ENCODE measurements at regions not wholly inside any gene's neighbourhood (a gene's known extent, or its start where the extent isn't known, plus 50 kb on each side); places are given as distances from the start of the nearest gene placed in this dataset.
A peak's percentile ranks its signal among the peaks of the same experiment; 100 is the strongest.

DNA sequence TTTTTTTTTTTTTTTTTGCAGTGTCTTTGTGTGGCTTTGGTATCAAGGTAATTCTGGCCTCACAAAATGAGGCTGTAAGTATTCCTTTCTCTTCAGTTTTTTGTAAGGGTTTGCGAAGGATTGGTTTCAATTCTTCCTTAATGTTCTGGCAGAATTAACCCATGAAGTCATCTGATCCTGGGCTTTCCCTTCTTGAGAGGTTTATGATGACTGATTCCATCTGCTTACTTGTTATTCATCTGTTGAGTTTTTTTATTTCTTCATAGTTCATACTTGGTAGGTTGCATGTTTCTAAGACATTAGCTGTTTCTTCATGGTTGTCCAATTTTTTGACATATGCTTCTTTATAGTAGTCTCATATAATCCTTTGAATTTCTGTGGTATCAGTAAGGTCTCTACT lies 181.4 kb upstream of the PDE5A start (continued):
- TF ChIP-seq, protein P1, sequence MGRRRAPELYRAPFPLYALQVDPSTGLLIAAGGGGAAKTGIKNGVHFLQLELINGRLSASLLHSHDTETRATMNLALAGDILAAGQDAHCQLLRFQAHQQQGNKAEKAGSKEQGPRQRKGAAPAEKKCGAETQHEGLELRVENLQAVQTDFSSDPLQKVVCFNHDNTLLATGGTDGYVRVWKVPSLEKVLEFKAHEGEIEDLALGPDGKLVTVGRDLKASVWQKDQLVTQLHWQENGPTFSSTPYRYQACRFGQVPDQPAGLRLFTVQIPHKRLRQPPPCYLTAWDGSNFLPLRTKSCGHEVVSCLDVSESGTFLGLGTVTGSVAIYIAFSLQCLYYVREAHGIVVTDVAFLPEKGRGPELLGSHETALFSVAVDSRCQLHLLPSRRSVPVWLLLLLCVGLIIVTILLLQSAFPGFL (CRISPR knock-in tag; IDR thresholded peaks at IDR 0.05): no peak
- TF ChIP-seq ZNF546 (CRISPR knock-in tag; conservative IDR thresholded peaks at IDR 0.05): no peak

DNA sequence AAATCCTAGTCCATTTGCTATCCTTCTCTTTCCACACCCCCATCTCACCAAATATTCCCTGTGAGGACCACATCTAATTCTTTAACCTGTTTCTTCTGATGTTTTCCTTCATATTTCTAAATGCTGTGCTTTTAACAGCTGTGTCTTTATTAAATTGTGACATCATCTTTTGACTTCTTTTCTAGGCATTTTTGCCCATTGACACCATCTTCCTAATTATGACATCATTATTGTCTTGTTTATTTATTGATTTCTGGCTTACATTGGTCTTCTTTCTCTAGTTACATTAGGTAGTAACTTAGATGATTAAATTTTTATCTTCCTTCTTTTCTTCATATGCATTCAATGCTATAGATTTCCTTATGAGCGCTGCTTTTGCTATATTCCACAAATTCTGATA lies 175.8 kb upstream of the PDE5A start:
- H3K9ac ChIP-seq (ENCODE audit: insufficient read depth, low read depth, low read length): no peak overlapping the region
- peak; percentile 96 for TF ChIP-seq ATF7 (IDR thresholded peaks at IDR 0.05)
- no peak for TF ChIP-seq ATF7 (CRISPR knock-in tag; IDR thresholded peaks at IDR 0.05)
- TF ChIP-seq HOXA7 (CRISPR knock-in tag; IDR thresholded peaks at IDR 0.05): no peak
- peak; percentile 74 for TF ChIP-seq CREB1 (IDR thresholded peaks at IDR 0.05)
- TF ChIP-seq CREB1 (CRISPR knock-in tag; IDR thresholded peaks at IDR 0.05): no peak
- H3K27me3 ChIP-seq (ENCODE audit: control insufficient read depth in 1 of 2, insufficient read depth in 2 of 2, low read length in 2 of 2): no peaks in the 10 kb centered on the region
- intact Hi-C loops (cut with micrococcal nuclease; ENCODE audit: unreplicated experiment): no loop called here
- in situ Hi-C loops (cut with HindIII; ENCODE audit: extremely low pct_ligation_motif_present, low pct_unique_long_range_greater_than_20kb): no loop called here
- H2AFZ ChIP-seq (ENCODE audit: low read length): no peak overlapping the region
- H3K4me2 ChIP-seq (ENCODE audit: low read depth, low read length): no peak overlapping the region
- H3K9me3 ChIP-seq (ENCODE audit: low read length): no peaks in the 10 kb centered on the region
- no peak overlapping the region for H3K27ac ChIP-seq (ENCODE audit: extremely low read length, insufficient read depth, low read length)
- ChIA-PET CTCF (ENCODE audit: low intra/inter-chr PET ratio, low total read pairs) (no interaction called here), POLR2A (no interaction called here)
- no peak overlapping the region for H3K4me3 ChIP-seq (replicated peaks in 1 of 3; ENCODE audit: insufficient read depth in 1 of 3, low read depth in 2 of 3, low read length in 3 of 3)
- H3K36me3 ChIP-seq (replicated peaks in 1 of 2; ENCODE audit: control insufficient read depth in 1 of 2, insufficient read depth in 2 of 2, low read length in 2 of 2): no peaks in the 10 kb centered on the region
- DNase-seq (ENCODE audit: low spot score) (no peak), FAIRE-seq (no peak), ATAC-seq (no peak)
- WGBS (ENCODE audit: low lambda C conversion rate): 3% methylated on average over 1 of the region's 1 CpG
- no peaks in the 10 kb centered on the region for H3K79me2 ChIP-seq (ENCODE audit: insufficient read depth, low read length)
- no peaks in the 10 kb centered on the region for H3K4me1 ChIP-seq (ENCODE audit: insufficient read depth, low read length)
- no peaks in the 10 kb centered on the region for H4K20me1 ChIP-seq (ENCODE audit: insufficient read depth, low read length)
- no TSS peak for BruUV-seq (replicated peaks)

DNA sequence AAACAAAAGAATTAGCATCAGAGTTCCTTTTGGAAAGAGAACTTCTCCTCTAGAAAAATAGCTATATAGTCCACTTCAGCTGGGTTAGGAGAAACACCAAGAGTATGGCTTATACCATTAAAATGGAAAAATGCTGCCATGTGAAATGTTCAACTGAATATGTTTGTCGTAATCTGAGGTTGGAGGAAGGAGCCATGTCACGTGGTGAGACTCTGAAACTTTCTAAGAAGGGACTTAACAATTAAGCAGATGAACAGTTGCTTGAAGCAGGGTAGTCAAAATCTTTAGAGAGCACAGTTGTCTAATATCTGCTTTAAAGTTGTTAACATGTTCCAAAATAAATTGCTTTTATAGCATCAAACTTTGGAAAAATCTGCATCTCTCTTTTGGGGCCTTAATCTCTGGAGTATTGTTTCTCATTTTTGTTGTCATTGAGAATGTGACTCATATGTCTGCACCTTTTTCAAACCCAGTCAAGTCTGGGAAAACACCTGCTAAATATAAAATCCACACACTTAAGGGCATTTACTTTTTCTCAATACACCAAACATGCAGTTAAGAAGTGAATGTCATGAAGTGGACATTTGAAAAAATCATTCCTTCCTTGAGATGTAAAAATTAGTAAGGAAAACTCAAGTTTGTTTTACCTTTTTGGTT lies 168.8 kb upstream of the PDE5A start:
- Histone ChIP-seq H3K36me3 (replicated peaks in 1 of 2; ENCODE audit: control insufficient read depth in 1 of 2, insufficient read depth in 2 of 2, low read length in 2 of 2) (no peaks in the 10 kb centered on the region), H3K4me1 (ENCODE audit: insufficient read depth, low read length) (no peaks in the 10 kb centered on the region), H2AFZ (ENCODE audit: low read length) (no peak overlapping the region), H4K20me1 (ENCODE audit: insufficient read depth, low read length) (no peaks in the 10 kb centered on the region), H3K4me2 (ENCODE audit: low read depth, low read length) (no peak overlapping the region), H3K27ac (ENCODE audit: extremely low read length, insufficient read depth, low read length) (no peak overlapping the region), H3K27me3 (ENCODE audit: control insufficient read depth in 1 of 2, insufficient read depth in 2 of 2, low read length in 2 of 2) (no peaks in the 10 kb centered on the region), H3K9me3 (ENCODE audit: low read length) (no peaks in the 10 kb centered on the region), H3K9ac (ENCODE audit: insufficient read depth, low read depth, low read length) (no peak overlapping the region), H3K4me3 (replicated peaks in 1 of 3; ENCODE audit: insufficient read depth in 1 of 3, low read depth in 2 of 3, low read length in 3 of 3) (no peak overlapping the region), H3K79me2 (ENCODE audit: insufficient read depth, low read length) (no peaks in the 10 kb centered on the region)
- ATAC-seq (no peak), DNase-seq (ENCODE audit: low spot score) (no peak), FAIRE-seq (no peak)
- CTCF ChIA-PET (ENCODE audit: low intra/inter-chr PET ratio, low total read pairs): no interaction called here
- POLR2A ChIA-PET: no interaction called here
- intact Hi-C loops (cut with micrococcal nuclease; ENCODE audit: unreplicated experiment): no loop called here
- WGBS (ENCODE audit: low lambda C conversion rate): 11% methylated on average over 2 of the region's 2 CpGs
- in situ Hi-C loops (cut with HindIII; ENCODE audit: extremely low pct_ligation_motif_present, low pct_unique_long_range_greater_than_20kb): no loop called here
- BruUV-seq (replicated peaks): no TSS peak
- TF ChIP-seq U2AF2 (IDR thresholded peaks at IDR 0.05; ENCODE audit: low read depth, low read length) (no peak), KLF13 (CRISPR knock-in tag; IDR thresholded peaks at IDR 0.05) (no peak)
- TF ChIP-seq, protein P2, sequence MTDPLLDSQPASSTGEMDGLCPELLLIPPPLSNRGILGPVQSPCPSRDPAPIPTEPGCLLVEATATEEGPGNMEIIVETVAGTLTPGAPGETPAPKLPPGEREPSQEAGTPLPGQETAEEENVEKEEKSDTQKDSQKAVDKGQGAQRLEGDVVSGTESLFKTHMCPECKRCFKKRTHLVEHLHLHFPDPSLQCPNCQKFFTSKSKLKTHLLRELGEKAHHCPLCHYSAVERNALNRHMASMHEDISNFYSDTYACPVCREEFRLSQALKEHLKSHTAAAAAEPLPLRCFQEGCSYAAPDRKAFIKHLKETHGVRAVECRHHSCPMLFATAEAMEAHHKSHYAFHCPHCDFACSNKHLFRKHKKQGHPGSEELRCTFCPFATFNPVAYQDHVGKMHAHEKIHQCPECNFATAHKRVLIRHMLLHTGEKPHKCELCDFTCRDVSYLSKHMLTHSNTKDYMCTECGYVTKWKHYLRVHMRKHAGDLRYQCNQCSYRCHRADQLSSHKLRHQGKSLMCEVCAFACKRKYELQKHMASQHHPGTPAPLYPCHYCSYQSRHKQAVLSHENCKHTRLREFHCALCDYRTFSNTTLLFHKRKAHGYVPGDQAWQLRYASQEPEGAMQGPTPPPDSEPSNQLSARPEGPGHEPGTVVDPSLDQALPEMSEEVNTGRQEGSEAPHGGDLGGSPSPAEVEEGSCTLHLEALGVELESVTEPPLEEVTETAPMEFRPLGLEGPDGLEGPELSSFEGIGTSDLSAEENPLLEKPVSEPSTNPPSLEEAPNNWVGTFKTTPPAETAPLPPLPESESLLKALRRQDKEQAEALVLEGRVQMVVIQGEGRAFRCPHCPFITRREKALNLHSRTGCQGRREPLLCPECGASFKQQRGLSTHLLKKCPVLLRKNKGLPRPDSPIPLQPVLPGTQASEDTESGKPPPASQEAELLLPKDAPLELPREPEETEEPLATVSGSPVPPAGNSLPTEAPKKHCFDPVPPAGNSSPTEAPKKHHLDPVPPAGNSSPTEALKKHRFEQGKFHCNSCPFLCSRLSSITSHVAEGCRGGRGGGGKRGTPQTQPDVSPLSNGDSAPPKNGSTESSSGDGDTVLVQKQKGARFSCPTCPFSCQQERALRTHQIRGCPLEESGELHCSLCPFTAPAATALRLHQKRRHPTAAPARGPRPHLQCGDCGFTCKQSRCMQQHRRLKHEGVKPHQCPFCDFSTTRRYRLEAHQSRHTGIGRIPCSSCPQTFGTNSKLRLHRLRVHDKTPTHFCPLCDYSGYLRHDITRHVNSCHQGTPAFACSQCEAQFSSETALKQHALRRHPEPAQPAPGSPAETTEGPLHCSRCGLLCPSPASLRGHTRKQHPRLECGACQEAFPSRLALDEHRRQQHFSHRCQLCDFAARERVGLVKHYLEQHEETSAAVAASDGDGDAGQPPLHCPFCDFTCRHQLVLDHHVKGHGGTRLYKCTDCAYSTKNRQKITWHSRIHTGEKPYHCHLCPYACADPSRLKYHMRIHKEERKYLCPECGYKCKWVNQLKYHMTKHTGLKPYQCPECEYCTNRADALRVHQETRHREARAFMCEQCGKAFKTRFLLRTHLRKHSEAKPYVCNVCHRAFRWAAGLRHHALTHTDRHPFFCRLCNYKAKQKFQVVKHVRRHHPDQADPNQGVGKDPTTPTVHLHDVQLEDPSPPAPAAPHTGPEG (CRISPR knock-in tag; IDR thresholded peaks at IDR 0.05): no peak
